ENCODE measurements at regions not wholly inside any gene's neighbourhood (a gene's known extent, or its start where the extent isn't known, plus 50 kb on each side); places are given as distances from the start of the nearest gene placed in this dataset.

DNA sequence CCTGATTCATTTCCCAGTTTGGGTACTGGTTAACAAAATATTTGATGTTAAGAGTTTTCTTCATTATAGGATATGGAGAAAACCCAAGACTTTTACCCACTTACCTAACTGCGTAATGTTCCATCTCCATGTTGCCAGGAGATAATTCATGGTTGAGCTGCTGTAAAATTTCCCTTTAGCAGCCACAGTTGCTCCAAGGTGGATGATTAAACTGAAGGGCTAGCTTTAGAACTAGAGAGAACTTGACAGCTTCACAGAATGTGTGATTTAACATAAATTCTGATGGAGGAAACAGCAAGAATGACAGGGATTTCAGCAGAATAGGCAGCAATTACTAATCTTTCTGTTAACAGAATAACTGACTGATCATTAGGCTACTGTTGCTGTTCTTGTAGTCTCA is 236.1 kb downstream of the MEF2C start:
- ChIA-PET CTCF (no interaction called here), POLR2A (no interaction called here)
- H3K36me3 ChIP-seq (ENCODE audit: insufficient read depth, low read length) = no peaks in the 10 kb centered on the region
- H3K27me3 Mint-ChIP-seq = peaks cover 34% of the 10 kb centered on the region
- H3K9me3 Mint-ChIP-seq = no peaks in the 10 kb centered on the region
- H3K27ac Mint-ChIP-seq = no peak overlapping the region
- TF ChIP-seq, protein P1, sequence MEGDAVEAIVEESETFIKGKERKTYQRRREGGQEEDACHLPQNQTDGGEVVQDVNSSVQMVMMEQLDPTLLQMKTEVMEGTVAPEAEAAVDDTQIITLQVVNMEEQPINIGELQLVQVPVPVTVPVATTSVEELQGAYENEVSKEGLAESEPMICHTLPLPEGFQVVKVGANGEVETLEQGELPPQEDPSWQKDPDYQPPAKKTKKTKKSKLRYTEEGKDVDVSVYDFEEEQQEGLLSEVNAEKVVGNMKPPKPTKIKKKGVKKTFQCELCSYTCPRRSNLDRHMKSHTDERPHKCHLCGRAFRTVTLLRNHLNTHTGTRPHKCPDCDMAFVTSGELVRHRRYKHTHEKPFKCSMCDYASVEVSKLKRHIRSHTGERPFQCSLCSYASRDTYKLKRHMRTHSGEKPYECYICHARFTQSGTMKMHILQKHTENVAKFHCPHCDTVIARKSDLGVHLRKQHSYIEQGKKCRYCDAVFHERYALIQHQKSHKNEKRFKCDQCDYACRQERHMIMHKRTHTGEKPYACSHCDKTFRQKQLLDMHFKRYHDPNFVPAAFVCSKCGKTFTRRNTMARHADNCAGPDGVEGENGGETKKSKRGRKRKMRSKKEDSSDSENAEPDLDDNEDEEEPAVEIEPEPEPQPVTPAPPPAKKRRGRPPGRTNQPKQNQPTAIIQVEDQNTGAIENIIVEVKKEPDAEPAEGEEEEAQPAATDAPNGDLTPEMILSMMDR (IDR thresholded peaks at IDR 0.05) = no peak
- H3K4me3 ChIP-seq (ENCODE audit: low read length) = no peak overlapping the region
- intact Hi-C loops (cut with DNase I, micrococcal nuclease) = no loop called here
- no peaks in the 10 kb centered on the region for H3K4me1 ChIP-seq (ENCODE audit: insufficient read depth, low read length)
- DNase-seq (no peak), ATAC-seq (ENCODE audit: poor library complexity) (no peak)
- H3K27ac ChIP-seq (ENCODE audit: low read depth in 1 of 2, low read length in 2 of 2) = no peak overlapping the region
- no peaks in the 10 kb centered on the region for H3K4me1 Mint-ChIP-seq (ENCODE audit: low read depth)
- H3K36me3 Mint-ChIP-seq (ENCODE audit: low read depth) = no peaks in the 10 kb centered on the region
- H3K9me3 ChIP-seq (ENCODE audit: control insufficient read depth in 1 of 2, insufficient read depth in 1 of 2, low read length in 2 of 2) = no peaks in the 10 kb centered on the region
- H3K27me3 ChIP-seq (ENCODE audit: control insufficient read depth in 1 of 2, insufficient read depth in 2 of 2, low read length in 2 of 2) = peaks cover 6 to 10% of the 10 kb centered on the region in 2 experiments
- H3K4me3 Mint-ChIP-seq = no peak overlapping the region

DNA sequence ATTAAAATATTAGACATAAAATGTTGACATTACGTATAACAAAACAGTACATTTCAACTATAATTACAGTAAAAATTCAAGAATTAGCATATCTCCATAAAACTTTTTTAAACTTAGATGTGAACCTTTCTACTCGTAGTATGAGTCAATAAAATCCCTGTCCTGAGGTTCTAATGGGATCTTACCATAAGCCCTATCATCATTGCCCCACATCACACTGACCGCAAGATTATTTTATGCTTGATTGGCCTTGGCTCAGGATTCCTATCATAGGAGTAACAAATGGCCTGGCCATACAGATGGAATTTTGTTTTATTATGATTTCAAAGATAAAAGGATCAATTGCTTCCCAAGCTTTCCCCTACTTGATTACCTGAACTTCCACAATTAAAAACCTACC is 238.3 kb downstream of the MEF2C start:
- H3K4me3 ChIP-seq (ENCODE audit: low read length) = no peak overlapping the region
- H3K4me1 ChIP-seq (ENCODE audit: insufficient read depth, low read length) = no peaks in the 10 kb centered on the region
- H3K36me3 Mint-ChIP-seq (ENCODE audit: low read depth) = no peaks in the 10 kb centered on the region
- POLR2A ChIA-PET = no interaction called here
- no peak overlapping the region for H3K4me3 Mint-ChIP-seq
- DNase-seq = no peak
- no peaks in the 10 kb centered on the region for H3K4me1 Mint-ChIP-seq (ENCODE audit: low read depth)
- H3K27ac Mint-ChIP-seq = no peak overlapping the region
- peaks cover 4 to 10% of the 10 kb centered on the region in 2 experiments for H3K27me3 ChIP-seq (ENCODE audit: control insufficient read depth in 1 of 2, insufficient read depth in 2 of 2, low read length in 2 of 2)
- TF ChIP-seq, protein P1 (IDR thresholded peaks at IDR 0.05) = no peak
- ATAC-seq (ENCODE audit: poor library complexity) = no peak
- H3K27ac ChIP-seq (ENCODE audit: low read depth in 1 of 2, low read length in 2 of 2) = no peak overlapping the region
- intact Hi-C loops (cut with DNase I, micrococcal nuclease) = no loop called here
- peaks cover 36% of the 10 kb centered on the region for H3K27me3 Mint-ChIP-seq
- CTCF ChIA-PET = no interaction called here
- no peaks in the 10 kb centered on the region for H3K9me3 ChIP-seq (ENCODE audit: control insufficient read depth in 1 of 2, insufficient read depth in 1 of 2, low read length in 2 of 2)
- H3K36me3 ChIP-seq (ENCODE audit: insufficient read depth, low read length) = no peaks in the 10 kb centered on the region
- H3K9me3 Mint-ChIP-seq = peaks cover 3% of the 10 kb centered on the region

DNA sequence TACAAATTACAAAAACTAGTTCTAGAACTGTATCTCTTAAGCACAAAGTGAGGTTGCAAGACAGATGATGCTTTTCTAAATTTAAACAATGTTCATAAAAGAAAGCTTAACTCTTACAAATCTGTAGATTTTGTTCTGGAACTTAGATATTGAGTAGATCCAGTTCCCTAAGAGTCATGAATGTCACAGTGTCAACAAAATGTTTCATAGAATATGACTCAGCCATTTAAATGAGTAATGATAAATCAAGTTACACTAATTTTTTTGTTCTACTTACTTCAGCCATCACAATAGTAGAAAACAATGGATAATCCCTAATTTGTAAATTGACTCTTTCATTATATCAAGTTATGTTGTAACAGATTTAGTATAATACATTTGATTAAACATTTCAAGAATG is 239.7 kb downstream of the MEF2C start:
- ATAC-seq (ENCODE audit: poor library complexity) (no peak), DNase-seq (no peak)
- H3K27ac ChIP-seq (ENCODE audit: low read depth in 1 of 2, low read length in 2 of 2) = no peak overlapping the region
- no peaks in the 10 kb centered on the region for H3K4me1 ChIP-seq (ENCODE audit: insufficient read depth, low read length)
- Mint-ChIP-seq H3K9me3 (peaks cover 3% of the 10 kb centered on the region), H3K27ac (no peak overlapping the region), H3K4me3 (no peak overlapping the region), H3K4me1 (ENCODE audit: low read depth) (no peaks in the 10 kb centered on the region), H3K36me3 (ENCODE audit: low read depth) (no peaks in the 10 kb centered on the region), H3K27me3 (peaks cover 38% of the 10 kb centered on the region)
- CTCF ChIA-PET = interaction anchor here (0.6 kb wide), 1 partner anchor 423 kb away, joined by 4 read pairs; no protein-coding TSS in a partner anchor
- H3K36me3 ChIP-seq (ENCODE audit: insufficient read depth, low read length) = no peaks in the 10 kb centered on the region
- TF ChIP-seq, protein P1 (IDR thresholded peaks at IDR 0.05) = no peak
- intact Hi-C loops (cut with DNase I, micrococcal nuclease) = no loop called here
- POLR2A ChIA-PET = no interaction called here
- H3K27me3 ChIP-seq (ENCODE audit: control insufficient read depth in 1 of 2, insufficient read depth in 2 of 2, low read length in 2 of 2) = peaks cover 2 to 9% of the 10 kb centered on the region in 2 experiments
- no peak overlapping the region for H3K4me3 ChIP-seq (ENCODE audit: low read length)
- H3K9me3 ChIP-seq (ENCODE audit: control insufficient read depth in 1 of 2, insufficient read depth in 1 of 2, low read length in 2 of 2) = no peaks in the 10 kb centered on the region

Measured in CD4-positive, alpha-beta T cell (primary cell).